ENCODE measurements at regions not wholly inside any gene's neighbourhood (a gene's known extent, or its start where the extent isn't known, plus 50 kb on each side); places are given as distances from the start of the nearest gene placed in this dataset.
"Not testable (repeated sequence)": the region's sequence is repeated elsewhere in the genome, so short reads cannot be mapped to it uniquely, and the experiment has no call there.

DNA sequence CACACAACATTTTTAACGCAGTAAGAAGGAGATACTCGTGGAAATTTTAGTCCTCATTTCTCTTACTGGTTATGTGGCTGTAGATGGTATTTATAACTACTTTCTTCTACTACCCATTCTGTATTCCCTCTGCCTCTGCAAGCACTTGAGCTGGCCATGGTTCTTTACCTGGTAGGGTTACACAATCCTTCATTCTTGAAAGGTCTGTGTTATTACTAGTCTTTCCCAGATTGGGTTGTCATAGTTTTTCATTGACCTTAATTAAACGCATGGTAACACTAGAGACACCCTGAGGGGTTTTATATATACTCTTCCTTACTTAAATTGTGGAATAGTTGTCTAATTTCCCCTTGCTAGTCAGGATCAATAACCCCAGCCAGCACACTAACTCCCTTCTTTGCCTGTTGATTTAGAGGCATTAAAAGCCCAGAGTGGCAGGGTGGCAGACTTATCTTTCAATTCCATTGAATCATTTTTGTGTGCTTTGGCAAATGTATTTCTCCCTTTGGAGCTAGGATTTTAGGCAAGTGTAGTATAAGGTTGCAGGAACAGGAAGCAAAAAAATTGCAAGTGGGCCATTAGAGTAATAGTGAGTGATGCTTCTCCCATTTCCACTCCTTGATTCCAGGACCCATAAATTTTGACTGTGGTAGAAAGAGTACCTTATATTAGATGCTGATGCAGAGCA lies 113.6 kb upstream of the EMCN start:
- Mint-ChIP-seq H3K27ac (ENCODE audit: unreplicated experiment) (no peak overlapping the region), H3K27me3 (ENCODE audit: unreplicated experiment) (peaks cover 2% of the 10 kb centered on the region), H3K4me3 (ENCODE audit: unreplicated experiment) (no peak overlapping the region), H3K4me1 (ENCODE audit: low read depth, unreplicated experiment) (no peaks in the 10 kb centered on the region), H3K36me3 (ENCODE audit: unreplicated experiment) (no peaks in the 10 kb centered on the region), H3K9me3 (ENCODE audit: unreplicated experiment) (no peaks in the 10 kb centered on the region)
- TF ChIP-seq CTCF (IDR thresholded peaks at IDR 0.05; ENCODE audit: partially characterized antibody, unreplicated experiment): no peak
- no peak for DNase-seq

GRCh38 chr4:100630341-100630740 lies 112.5 kb upstream of the EMCN start:
- no peak for DNase-seq
- Mint-ChIP-seq H3K9me3 (ENCODE audit: unreplicated experiment) (no peaks in the 10 kb centered on the region), H3K36me3 (ENCODE audit: unreplicated experiment) (no peaks in the 10 kb centered on the region), H3K4me3 (ENCODE audit: unreplicated experiment) (no peak overlapping the region), H3K27me3 (ENCODE audit: unreplicated experiment) (peaks cover 2% of the 10 kb centered on the region), H3K27ac (ENCODE audit: unreplicated experiment) (no peak overlapping the region), H3K4me1 (ENCODE audit: low read depth, unreplicated experiment) (no peaks in the 10 kb centered on the region)
- no peak for TF ChIP-seq CTCF (IDR thresholded peaks at IDR 0.05; ENCODE audit: partially characterized antibody, unreplicated experiment)

GRCh38 chr4:100609810-100610209 lies 92.0 kb upstream of the EMCN start:
- no peaks in the 10 kb centered on the region for H3K27me3 Mint-ChIP-seq (ENCODE audit: unreplicated experiment)
- H3K4me1 Mint-ChIP-seq (ENCODE audit: low read depth, unreplicated experiment): no peaks in the 10 kb centered on the region
- no peaks in the 10 kb centered on the region for H3K36me3 Mint-ChIP-seq (ENCODE audit: unreplicated experiment)
- no peak overlapping the region for H3K27ac Mint-ChIP-seq (ENCODE audit: unreplicated experiment)
- no peak overlapping the region for H3K4me3 Mint-ChIP-seq (ENCODE audit: unreplicated experiment)
- no peak for DNase-seq
- no peak for TF ChIP-seq CTCF (IDR thresholded peaks at IDR 0.05; ENCODE audit: partially characterized antibody, unreplicated experiment)
- H3K9me3 Mint-ChIP-seq (ENCODE audit: unreplicated experiment): no peaks in the 10 kb centered on the region

GRCh38 chr4:100608651-100609050 lies 90.8 kb upstream of the EMCN start:
- not testable (repeated sequence) for H3K27ac Mint-ChIP-seq (ENCODE audit: unreplicated experiment); H3K4me1 Mint-ChIP-seq (ENCODE audit: low read depth, unreplicated experiment); H3K4me3 Mint-ChIP-seq (ENCODE audit: unreplicated experiment); H3K36me3 Mint-ChIP-seq (ENCODE audit: unreplicated experiment); H3K27me3 Mint-ChIP-seq (ENCODE audit: unreplicated experiment); DNase-seq; H3K9me3 Mint-ChIP-seq (ENCODE audit: unreplicated experiment)

GRCh38 chr4:100605144-100605543 lies 87.3 kb upstream of the EMCN start:
- no peaks in the 10 kb centered on the region for H3K27me3 Mint-ChIP-seq (ENCODE audit: unreplicated experiment)
- DNase-seq: no peak
- TF ChIP-seq CTCF (IDR thresholded peaks at IDR 0.05; ENCODE audit: partially characterized antibody, unreplicated experiment): no peak
- no peaks in the 10 kb centered on the region for H3K9me3 Mint-ChIP-seq (ENCODE audit: unreplicated experiment)
- no peaks in the 10 kb centered on the region for H3K36me3 Mint-ChIP-seq (ENCODE audit: unreplicated experiment)
- no peaks in the 10 kb centered on the region for H3K4me1 Mint-ChIP-seq (ENCODE audit: low read depth, unreplicated experiment)
- no peak overlapping the region for H3K27ac Mint-ChIP-seq (ENCODE audit: unreplicated experiment)
- H3K4me3 Mint-ChIP-seq (ENCODE audit: unreplicated experiment): no peak overlapping the region

Measured in glutamatergic neuron (in vitro differentiated cells).